Rectal smooth muscle tissue (tissue), 1 donor: ENCODE measurements at regions not wholly inside any gene's neighbourhood (a gene's known extent, or its start where the extent isn't known, plus 50 kb on each side); places are given as distances from the start of the nearest gene placed in this dataset.
"Not testable (repeated sequence)": the region's sequence is repeated elsewhere in the genome, so short reads cannot be mapped to it uniquely, and the experiment has no call there.

ENCODE experiments used
- H3K27ac ChIP-seq: one replicate; pipeline ENCODE4 v1.7.0; 2013; ENCODE audit warnings: low read depth, low read length, inconsistent platforms
- H3K27me3 ChIP-seq: one replicate; pipeline ENCODE4 v1.7.0; 2013; ENCODE audit warnings: low read length; ENCODE audit not compliant: control insufficient read depth, insufficient read depth
- H3K36me3 ChIP-seq: one replicate; pipeline ENCODE4 v1.7.0; 2013; ENCODE audit warnings: low read length; ENCODE audit not compliant: control insufficient read depth, insufficient read depth
- H3K4me1 ChIP-seq: one replicate; pipeline ENCODE4 v1.7.0; 2013; ENCODE audit warnings: low read length; ENCODE audit not compliant: control insufficient read depth, insufficient read depth
- H3K4me3 ChIP-seq: one replicate; pipeline ENCODE4 v1.7.0; 2013; ENCODE audit warnings: low read length
- H3K9ac ChIP-seq: one replicate; pipeline ENCODE4 v1.7.0; 2013; ENCODE audit warnings: low read length

DNA sequence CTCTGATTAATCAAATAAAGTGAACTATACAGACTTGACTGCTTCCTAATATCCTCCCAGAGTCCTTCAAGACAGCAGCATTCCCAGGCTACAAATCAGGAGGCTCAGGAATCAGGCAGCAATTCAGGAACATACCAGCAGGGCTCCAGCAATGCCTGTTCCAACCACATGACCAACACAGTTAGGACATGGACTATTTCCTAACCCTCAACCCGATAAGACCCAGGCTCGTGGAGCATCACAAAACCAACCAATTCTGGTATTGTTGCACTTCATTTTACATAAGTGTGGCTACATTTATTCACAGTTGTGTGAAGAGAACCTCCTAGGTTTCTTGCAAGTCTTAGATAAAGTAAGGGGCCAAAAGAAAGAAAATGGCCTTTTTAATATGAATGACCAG is 546.2 kb upstream of the ADGRL2 start:
- no peak overlapping the region for H3K27ac ChIP-seq
- no peak overlapping the region for H3K9ac ChIP-seq
- no peaks in the 10 kb centered on the region for H3K36me3 ChIP-seq
- H3K4me1 ChIP-seq = no peaks in the 10 kb centered on the region
- H3K4me3 ChIP-seq = no peak overlapping the region
- no peaks in the 10 kb centered on the region for H3K27me3 ChIP-seq

DNA sequence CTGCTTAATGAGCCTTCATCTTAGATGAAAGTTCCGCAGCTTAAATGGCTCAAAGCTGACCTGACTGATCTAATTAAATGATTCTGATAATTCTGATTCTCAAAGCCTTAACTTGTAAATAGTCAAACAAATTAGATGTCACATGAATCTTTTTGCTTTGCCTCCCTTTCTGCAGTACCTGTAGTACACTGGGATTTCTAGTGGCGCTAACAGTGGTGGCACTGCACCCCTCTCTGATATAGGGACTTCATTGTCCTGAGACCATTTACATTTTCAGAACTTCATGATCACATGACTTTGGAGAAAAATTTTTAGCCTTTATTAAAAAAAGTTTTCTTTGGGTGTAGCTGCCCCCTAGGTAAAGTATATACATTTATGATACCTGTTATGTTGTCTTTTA is 546.7 kb upstream of the ADGRL2 start:
- Histone ChIP-seq H3K27ac (no peak overlapping the region), H3K36me3 (no peaks in the 10 kb centered on the region), H3K4me3 (no peak overlapping the region), H3K9ac (no peak overlapping the region), H3K27me3 (no peaks in the 10 kb centered on the region), H3K4me1 (no peaks in the 10 kb centered on the region)

DNA sequence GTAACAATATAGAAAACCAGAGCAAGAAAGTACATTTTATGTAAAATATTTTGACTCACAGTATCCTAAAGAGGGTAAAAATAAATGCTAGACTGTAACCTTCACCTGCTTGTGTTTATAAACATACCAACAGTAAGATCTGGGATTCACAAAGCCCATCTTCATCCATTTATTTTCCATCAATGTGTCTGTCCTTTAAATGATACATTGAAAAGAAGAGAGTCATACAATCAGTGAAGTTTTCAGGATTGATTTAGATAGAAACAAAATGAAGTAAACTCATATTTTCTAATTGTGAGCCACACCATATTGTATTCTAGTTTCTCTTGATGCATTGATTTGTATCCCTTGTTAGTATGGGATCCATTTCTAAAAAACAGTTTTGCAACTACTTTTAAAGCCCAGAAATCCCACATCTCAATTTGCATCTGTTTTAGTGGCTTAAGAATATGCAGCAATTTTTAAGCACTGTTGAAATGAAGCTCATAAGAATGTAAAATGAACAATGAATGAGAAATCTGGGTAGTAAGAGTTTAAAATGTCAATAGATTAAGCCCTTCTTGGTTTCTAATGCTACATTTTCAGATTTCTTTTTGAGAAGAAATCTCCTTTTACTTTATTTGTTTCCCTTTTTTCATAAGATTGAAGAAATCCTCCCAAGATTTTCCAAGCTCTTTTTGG is 548.1 kb upstream of the ADGRL2 start:
- Histone ChIP-seq H3K27ac (no peak overlapping the region), H3K27me3 (no peaks in the 10 kb centered on the region), H3K9ac (no peak overlapping the region), H3K4me1 (no peaks in the 10 kb centered on the region), H3K36me3 (no peaks in the 10 kb centered on the region), H3K4me3 (no peak overlapping the region)

DNA sequence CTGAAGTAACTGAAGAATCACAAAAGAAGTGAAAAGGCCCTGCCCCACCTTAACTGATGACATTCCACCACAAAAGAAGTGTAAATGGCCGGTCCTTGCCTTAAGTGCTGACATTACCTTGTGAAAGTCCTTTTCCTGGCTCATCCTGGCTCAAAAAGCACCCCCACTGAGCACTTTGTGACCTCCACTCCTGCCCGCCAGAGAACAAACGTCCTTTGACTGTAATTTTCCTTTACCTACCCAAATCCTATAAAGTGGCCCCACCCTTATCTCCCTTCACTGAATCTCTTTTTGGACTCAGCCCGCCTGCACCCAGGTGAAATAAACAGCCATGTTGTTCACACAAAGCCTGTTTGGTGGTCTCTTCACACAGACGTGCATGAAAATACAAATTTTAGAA is 549.9 kb upstream of the ADGRL2 start:
- H3K4me1 ChIP-seq, H3K36me3 ChIP-seq, H3K27me3 ChIP-seq: not testable (repeated sequence)

GRCh38 chr1:81245084-81245715 is 555.5 kb upstream of the ADGRL2 start:
- H3K27me3 ChIP-seq, H3K36me3 ChIP-seq, H3K4me3 ChIP-seq, H3K9ac ChIP-seq, H3K27ac ChIP-seq, H3K4me1 ChIP-seq: not testable (repeated sequence)

More for the DNA sequence above, 549.9 kb upstream of the ADGRL2 start:
- not testable (repeated sequence) for H3K9ac ChIP-seq, H3K4me3 ChIP-seq, H3K27ac ChIP-seq

DNA sequence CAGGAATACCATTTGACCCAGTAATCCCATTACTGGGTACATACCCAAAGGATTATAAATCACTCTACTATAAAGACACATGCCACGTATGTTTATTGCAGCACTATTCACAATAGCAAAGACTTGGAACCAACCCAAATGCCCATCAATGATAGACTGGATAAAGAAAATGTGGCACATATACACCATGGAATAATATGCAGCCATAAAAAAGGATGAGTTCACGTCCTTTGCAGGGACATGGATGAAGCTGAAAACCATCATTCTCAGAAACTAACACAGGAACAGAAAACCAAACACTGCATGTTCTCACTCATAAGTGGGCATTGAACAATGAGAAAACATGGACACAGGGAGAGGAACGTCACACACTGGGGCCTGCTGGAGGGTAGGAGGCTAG is 556.1 kb upstream of the ADGRL2 start:
- not testable (repeated sequence) for H3K9ac ChIP-seq, H3K36me3 ChIP-seq, H3K27ac ChIP-seq, H3K27me3 ChIP-seq, H3K4me1 ChIP-seq, H3K4me3 ChIP-seq

- Histone ChIP-seq H3K4me1 (no peaks in the 10 kb centered on the region), H3K9ac (no peak overlapping the region), H3K27me3 (no peaks in the 10 kb centered on the region), H3K27ac (no peak overlapping the region), H3K4me3 (no peak overlapping the region), H3K36me3 (no peaks in the 10 kb centered on the region)
These were observed 558.6 kb upstream of the ADGRL2 start for GRCh38 chr1:81242103-81242502.

DNA sequence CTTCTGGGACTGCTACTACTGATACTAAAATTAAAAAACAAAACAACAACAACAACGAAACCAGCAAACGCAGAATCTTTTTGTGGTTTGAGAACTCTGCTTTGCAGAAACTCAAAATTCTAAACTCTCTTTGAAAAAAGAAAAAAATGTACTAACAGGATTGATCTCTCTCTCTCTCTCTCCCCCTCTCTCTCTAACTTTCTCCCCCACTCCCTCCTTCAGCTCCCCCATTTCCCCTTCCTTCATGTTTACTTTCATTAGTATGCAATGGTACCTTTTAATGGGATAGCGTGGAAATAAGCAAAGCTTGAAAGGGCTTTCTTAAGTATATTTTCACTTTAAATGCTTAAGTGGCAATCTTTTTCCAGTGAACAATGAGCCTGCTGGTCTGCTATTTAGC is 562.6 kb upstream of the ADGRL2 start:
- no peaks in the 10 kb centered on the region for H3K27me3 ChIP-seq
- H3K4me1 ChIP-seq = no peaks in the 10 kb centered on the region
- no peak overlapping the region for H3K9ac ChIP-seq
- no peak overlapping the region for H3K27ac ChIP-seq
- no peak overlapping the region for H3K4me3 ChIP-seq
- no peaks in the 10 kb centered on the region for H3K36me3 ChIP-seq

- H3K4me3 ChIP-seq = no peak overlapping the region
- no peaks in the 10 kb centered on the region for H3K4me1 ChIP-seq
- no peaks in the 10 kb centered on the region for H3K27me3 ChIP-seq
- no peak overlapping the region for H3K9ac ChIP-seq
- no peaks in the 10 kb centered on the region for H3K36me3 ChIP-seq
- H3K27ac ChIP-seq = no peak overlapping the region
These were observed 563.2 kb upstream of the ADGRL2 start for GRCh38 chr1:81237473-81238089.

GRCh38 chr1:81234237-81234636 is 566.5 kb upstream of the ADGRL2 start:
- Histone ChIP-seq H3K36me3 (no peaks in the 10 kb centered on the region), H3K4me3 (no peak overlapping the region), H3K27ac (no peak overlapping the region), H3K9ac (no peak overlapping the region), H3K27me3 (no peaks in the 10 kb centered on the region), H3K4me1 (no peaks in the 10 kb centered on the region)

DNA sequence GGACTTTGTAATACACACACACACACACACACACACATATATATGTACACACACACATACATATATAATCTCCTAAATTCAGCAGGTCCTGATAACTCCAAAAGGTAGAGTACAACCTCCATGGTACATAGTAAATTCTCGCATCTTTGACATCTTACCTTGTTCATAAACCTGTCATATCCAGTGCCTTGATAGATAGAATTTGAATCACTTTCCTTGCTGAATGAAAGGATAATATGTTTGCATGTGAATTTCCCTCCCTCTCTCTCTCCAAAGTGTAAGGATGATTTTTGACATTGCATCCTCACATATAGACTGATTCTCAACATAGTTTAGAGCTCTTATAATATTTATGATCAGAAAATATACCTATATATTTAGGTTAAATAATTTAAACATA is 567.1 kb upstream of the ADGRL2 start:
- Histone ChIP-seq H3K4me3 (no peak overlapping the region), H3K27me3 (no peaks in the 10 kb centered on the region), H3K27ac (no peak overlapping the region), H3K9ac (no peak overlapping the region), H3K36me3 (no peaks in the 10 kb centered on the region), H3K4me1 (no peaks in the 10 kb centered on the region)

GRCh38 chr1:81232420-81232819 is 568.3 kb upstream of the ADGRL2 start:
- H3K27me3 ChIP-seq = no peaks in the 10 kb centered on the region
- H3K27ac ChIP-seq = no peak overlapping the region
- no peaks in the 10 kb centered on the region for H3K36me3 ChIP-seq
- H3K9ac ChIP-seq = no peak overlapping the region
- no peaks in the 10 kb centered on the region for H3K4me1 ChIP-seq
- no peak overlapping the region for H3K4me3 ChIP-seq

- H3K27ac ChIP-seq = no peak overlapping the region
- H3K27me3 ChIP-seq = no peaks in the 10 kb centered on the region
- H3K9ac ChIP-seq = no peak overlapping the region
- H3K4me3 ChIP-seq = no peak overlapping the region
- H3K4me1 ChIP-seq = no peaks in the 10 kb centered on the region
- no peaks in the 10 kb centered on the region for H3K36me3 ChIP-seq
These were observed 569.0 kb upstream of the ADGRL2 start for GRCh38 chr1:81231729-81232038.
